ENCODE measurements at regions not wholly inside any gene's neighbourhood (a gene's known extent, or its start where the extent isn't known, plus 50 kb on each side); places are given as distances from the start of the nearest gene placed in this dataset.
"Not testable (repeated sequence)": the region's sequence is repeated elsewhere in the genome, so short reads cannot be mapped to it uniquely, and the experiment has no call there.

DNA sequence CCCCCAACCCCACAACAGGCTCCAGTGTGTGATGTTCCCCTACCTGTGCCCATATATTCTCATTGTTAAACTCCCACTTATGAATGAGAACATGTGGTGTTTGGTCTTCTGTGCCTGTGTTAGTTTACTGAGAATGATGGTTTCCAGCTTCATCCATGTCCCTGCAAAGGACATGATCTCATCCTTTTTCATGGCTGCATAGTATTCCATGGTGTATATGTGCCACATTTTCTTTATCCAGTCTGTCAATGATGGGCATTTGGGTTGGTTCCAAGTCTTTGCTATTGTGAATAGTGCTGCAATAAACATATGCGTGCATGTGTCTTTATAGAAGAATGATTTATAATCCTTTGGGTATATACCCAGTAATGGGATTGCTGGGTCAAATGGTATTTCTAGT, 233.0 kb downstream of the FZD1 start:
- not testable (repeated sequence) for TF ChIP-seq TCF7L2 (IDR thresholded peaks at IDR 0.05; ENCODE audit: low read depth, low read length); POLR2AphosphoS5 (IDR thresholded peaks at IDR 0.05; ENCODE audit: low read depth, low read length); SIN3A (IDR thresholded peaks at IDR 0.05; ENCODE audit: borderline replicate concordance, insufficient read depth, low read depth, low read length)
- TF ChIP-seq, protein P1, sequence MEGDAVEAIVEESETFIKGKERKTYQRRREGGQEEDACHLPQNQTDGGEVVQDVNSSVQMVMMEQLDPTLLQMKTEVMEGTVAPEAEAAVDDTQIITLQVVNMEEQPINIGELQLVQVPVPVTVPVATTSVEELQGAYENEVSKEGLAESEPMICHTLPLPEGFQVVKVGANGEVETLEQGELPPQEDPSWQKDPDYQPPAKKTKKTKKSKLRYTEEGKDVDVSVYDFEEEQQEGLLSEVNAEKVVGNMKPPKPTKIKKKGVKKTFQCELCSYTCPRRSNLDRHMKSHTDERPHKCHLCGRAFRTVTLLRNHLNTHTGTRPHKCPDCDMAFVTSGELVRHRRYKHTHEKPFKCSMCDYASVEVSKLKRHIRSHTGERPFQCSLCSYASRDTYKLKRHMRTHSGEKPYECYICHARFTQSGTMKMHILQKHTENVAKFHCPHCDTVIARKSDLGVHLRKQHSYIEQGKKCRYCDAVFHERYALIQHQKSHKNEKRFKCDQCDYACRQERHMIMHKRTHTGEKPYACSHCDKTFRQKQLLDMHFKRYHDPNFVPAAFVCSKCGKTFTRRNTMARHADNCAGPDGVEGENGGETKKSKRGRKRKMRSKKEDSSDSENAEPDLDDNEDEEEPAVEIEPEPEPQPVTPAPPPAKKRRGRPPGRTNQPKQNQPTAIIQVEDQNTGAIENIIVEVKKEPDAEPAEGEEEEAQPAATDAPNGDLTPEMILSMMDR (IDR thresholded peaks at IDR 0.05), result not testable (repeated sequence)

All from Panc1 (cell line).